ENCODE measurements at regions not wholly inside any gene's neighbourhood (a gene's known extent, or its start where the extent isn't known, plus 50 kb on each side); places are given as distances from the start of the nearest gene placed in this dataset.

DNA sequence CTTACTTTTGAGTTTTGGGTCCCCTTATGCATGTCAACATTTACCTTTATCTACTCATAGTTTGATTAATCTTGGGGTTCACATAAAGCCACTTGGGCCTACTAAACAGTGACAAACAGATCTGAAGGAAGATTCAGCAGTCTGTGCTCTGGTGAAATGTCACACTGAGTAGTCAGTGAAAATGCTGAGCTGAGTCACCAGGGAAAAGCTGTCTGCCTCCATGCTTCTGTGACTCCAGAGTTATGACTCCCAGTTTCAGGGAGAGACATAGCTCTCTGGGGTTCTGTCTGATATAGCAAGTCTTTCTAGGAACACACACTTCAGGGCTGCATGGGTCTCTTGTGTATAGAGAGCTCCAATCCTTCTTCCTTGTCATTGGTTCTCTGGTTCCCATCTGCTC lies 406.3 kb upstream of the FAR2 start:
- TF ChIP-seq, protein P1, sequence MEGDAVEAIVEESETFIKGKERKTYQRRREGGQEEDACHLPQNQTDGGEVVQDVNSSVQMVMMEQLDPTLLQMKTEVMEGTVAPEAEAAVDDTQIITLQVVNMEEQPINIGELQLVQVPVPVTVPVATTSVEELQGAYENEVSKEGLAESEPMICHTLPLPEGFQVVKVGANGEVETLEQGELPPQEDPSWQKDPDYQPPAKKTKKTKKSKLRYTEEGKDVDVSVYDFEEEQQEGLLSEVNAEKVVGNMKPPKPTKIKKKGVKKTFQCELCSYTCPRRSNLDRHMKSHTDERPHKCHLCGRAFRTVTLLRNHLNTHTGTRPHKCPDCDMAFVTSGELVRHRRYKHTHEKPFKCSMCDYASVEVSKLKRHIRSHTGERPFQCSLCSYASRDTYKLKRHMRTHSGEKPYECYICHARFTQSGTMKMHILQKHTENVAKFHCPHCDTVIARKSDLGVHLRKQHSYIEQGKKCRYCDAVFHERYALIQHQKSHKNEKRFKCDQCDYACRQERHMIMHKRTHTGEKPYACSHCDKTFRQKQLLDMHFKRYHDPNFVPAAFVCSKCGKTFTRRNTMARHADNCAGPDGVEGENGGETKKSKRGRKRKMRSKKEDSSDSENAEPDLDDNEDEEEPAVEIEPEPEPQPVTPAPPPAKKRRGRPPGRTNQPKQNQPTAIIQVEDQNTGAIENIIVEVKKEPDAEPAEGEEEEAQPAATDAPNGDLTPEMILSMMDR (conservative IDR thresholded peaks at IDR 0.05; ENCODE audit: low read depth, low read length), result no peak
- no peak for TF ChIP-seq EZH2 (IDR thresholded peaks at IDR 0.05; ENCODE audit: borderline replicate concordance, low read depth, low read length, poor library complexity, severe bottlenecking)
